Esophagus muscularis mucosa (tissue), 4 donors: ENCODE measurements at regions not wholly inside any gene's neighbourhood (a gene's known extent, or its start where the extent isn't known, plus 50 kb on each side); places are given as distances from the start of the nearest gene placed in this dataset.

Experiments used
- DNase-seq: peaks from one replicate; pipeline ENCODE4 v3.0.0-alpha.2; 2017; ENCODE audit errors: extremely low spot score
- H3K27ac ChIP-seq, 4 donors: fragments of 200-600 bp; sonication (generic); replicated peaks in 1 of 4; 1 replicate in 3 of 4; 2 replicates in 1 of 4; pipeline ENCODE4 v1.5.1; 2016 to 2019; ENCODE audit warnings: mild to moderate bottlenecking in 1 of 4
- H3K27me3 ChIP-seq, 4 donors: fragments of 200-600 bp; sonication (generic); one replicate each; pipeline versions ENCODE4 v1.5.1 to v1.6.0; 2016 to 2019
- H3K36me3 ChIP-seq, 4 donors: fragments of 200-600 bp; sonication (generic); one replicate each; pipeline ENCODE4 v1.5.1; 2016 to 2019
- H3K4me1 ChIP-seq, 4 donors: fragments of 200-600 bp; sonication (generic); one replicate each; pipeline ENCODE4 v1.5.1; 2016 to 2019
- H3K4me3 ChIP-seq, 4 donors: fragments of 200-600 bp; sonication (generic); 1 replicate in 2 of 4; 2 replicates in 2 of 4; pipeline ENCODE4 v1.5.1; 2016 to 2019; ENCODE audit warnings: mild to moderate bottlenecking in 4 of 4, moderate library complexity in 1 of 4
- H3K9me3 ChIP-seq, 4 donors: fragments of 200-600 bp; sonication (generic); 1 replicate in 3 of 4; 2 replicates in 1 of 4; pipeline ENCODE4 v1.5.1; 2016 to 2019
- CTCF ChIP-seq, 3 experiments: fragments of 200-600 bp in 2 of 3; fragments of 450-650 bp in 1 of 3; sonication (generic) in 2 of 3; IDR thresholded peaks; one replicate each; pipeline ENCODE4 v1.5.1; 2017 to 2019; ENCODE audit warnings: antibody characterized with exemption in 3 of 3, mild to moderate bottlenecking in 2 of 3, moderate library complexity in 1 of 3
- EP300 ChIP-seq: sonication (generic); formaldehyde crosslinking; IDR thresholded peaks from one replicate; pipeline ENCODE4 v1.6.1; 2017; ENCODE audit warnings: antibody characterized with exemption
- POLR2A ChIP-seq: fragments of 450-650 bp; IDR thresholded peaks from one replicate; pipeline ENCODE4 v1.6.1; 2017; ENCODE audit warnings: antibody characterized with exemption, moderate library complexity, mild to moderate bottlenecking, low read depth
- POLR2AphosphoS5 ChIP-seq, 2 donors: sonication (generic); formaldehyde crosslinking; IDR thresholded peaks; one replicate each; pipeline ENCODE4 v1.6.1; 2017; ENCODE audit warnings: antibody characterized with exemption in 2 of 2
- WGBS: methylation state at CpG from one replicate; pipeline ENCODE4 v1.1.5; 2018; 5-methylcytosine and 5-hydroxymethylcytosine counted together
- intact Hi-C: fragments of 100-400 bp; cut with DNase I; formaldehyde crosslinking; loops from one replicate; pipeline ENCODE4 v1.15.1; 2023

- Histone ChIP-seq H3K27ac (no peak overlapping the region), H3K27me3 (peaks cover 0 to 9% (median 0%) of the 10 kb centered on the region in 4 donors), H3K9me3 (peaks cover 0 to 4% (median 0%) of the 10 kb centered on the region in 4 donors), H3K4me3 (no peak overlapping the region), H3K36me3 (no peaks in the 10 kb centered on the region), H3K4me1 (peaks cover 0 to 10% (median under 1%) of the 10 kb centered on the region in 4 donors)
- DNase-seq, result no peak
- intact Hi-C loops, result loop anchor here (2.0 kb wide), 1 partner anchor 63 kb away; no protein-coding TSS in a partner anchor
- no peak for TF ChIP-seq CTCF (IDR thresholded peaks at IDR 0.05)
- no peak for TF ChIP-seq EP300
- TF ChIP-seq POLR2A, result no peak
- TF ChIP-seq POLR2AphosphoS5 (IDR thresholded peaks at IDR 0.05), result no peak
- 86% methylated on average over 3 of the region's 3 CpGs for WGBS
Observed at GRCh38 chr5:159814222-159814621, 102.1 kb upstream of the ADRA1B start.

GRCh38 chr5:159814805-159815585, 101.3 kb upstream of the ADRA1B start:
- intact Hi-C loops, result loop anchor here (2.0 kb wide), 1 partner anchor 62 kb away; no protein-coding TSS in a partner anchor
- Histone ChIP-seq H3K4me3 (no peak overlapping the region), H3K36me3 (no peaks in the 10 kb centered on the region), H3K27ac (peak overlapping the region in 1 of 4 donors; percentile 31), H3K9me3 (peaks cover 0 to 4% (median 0%) of the 10 kb centered on the region in 4 donors), H3K27me3 (peaks cover 0 to 9% (median 0%) of the 10 kb centered on the region in 4 donors), H3K4me1 (peaks cover 0 to 13% (median 2%) of the 10 kb centered on the region in 4 donors)
- WGBS, result 77% methylated on average over 4 of the region's 4 CpGs
- no peak for TF ChIP-seq CTCF (IDR thresholded peaks at IDR 0.05)
- TF ChIP-seq POLR2A, result no peak
- no peak for TF ChIP-seq EP300
- no peak for TF ChIP-seq POLR2AphosphoS5 (IDR thresholded peaks at IDR 0.05)
- no peak for DNase-seq

DNA sequence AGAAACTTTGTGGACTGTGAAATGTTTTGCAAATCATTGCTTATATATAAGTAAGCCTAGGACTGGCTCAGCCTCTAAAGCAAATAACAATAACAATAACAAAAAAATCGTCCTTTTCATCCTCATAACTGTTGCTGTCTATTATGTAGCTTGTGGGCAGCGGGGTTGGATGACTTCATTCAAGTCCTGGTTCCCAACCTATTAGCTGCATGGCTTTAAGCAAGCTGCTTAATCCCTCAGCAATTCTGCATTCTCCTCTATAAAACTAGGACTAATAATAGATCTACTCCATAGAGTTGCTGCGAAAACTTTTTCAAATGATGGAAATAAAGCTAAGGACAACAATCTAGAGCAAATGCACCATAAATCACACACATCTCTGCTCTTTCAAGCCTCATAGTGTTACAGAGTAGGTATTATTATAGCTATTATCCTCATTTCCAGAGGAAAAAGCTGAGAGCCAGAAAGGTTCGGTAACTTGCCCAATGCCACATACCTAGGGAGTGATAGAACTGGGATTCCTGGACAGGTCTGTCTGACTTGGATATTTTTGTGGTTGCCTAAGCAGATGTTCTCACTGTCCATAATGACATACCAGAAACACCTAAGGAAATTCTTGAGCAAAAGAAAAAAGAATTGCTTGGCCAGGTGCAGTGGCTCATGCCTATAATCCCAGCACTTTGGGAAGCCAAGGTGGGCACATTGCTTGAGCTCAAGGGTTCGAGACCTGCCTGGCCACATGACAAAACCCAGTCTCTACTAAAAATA, 98.8 kb upstream of the ADRA1B start:
- Histone ChIP-seq H3K9me3 (no peaks in the 10 kb centered on the region), H3K4me1 (peaks cover 0 to 21% (median 2%) of the 10 kb centered on the region in 4 donors), H3K27ac (no peak overlapping the region), H3K27me3 (peaks cover 0 to 9% (median 0%) of the 10 kb centered on the region in 4 donors), H3K36me3 (no peaks in the 10 kb centered on the region), H3K4me3 (no peak overlapping the region)
- intact Hi-C loops, result no loop called here
- peak; percentile 50 for DNase-seq
- 65% methylated on average over 5 of the region's 5 CpGs for WGBS
- TF ChIP-seq CTCF (IDR thresholded peaks at IDR 0.05) (no peak), POLR2AphosphoS5 (IDR thresholded peaks at IDR 0.05) (no peak), POLR2A (no peak), EP300 (no peak)

- Histone ChIP-seq H3K27me3 (peaks cover 0 to 6% (median 0%) of the 10 kb centered on the region in 4 donors), H3K4me3 (no peak overlapping the region), H3K27ac (peak overlapping the region; percentile 59 to 69 (median 64)), H3K4me1 (peaks cover 0 to 21% (median 2%) of the 10 kb centered on the region in 4 donors), H3K9me3 (no peaks in the 10 kb centered on the region), H3K36me3 (no peaks in the 10 kb centered on the region)
- 56% methylated on average over 7 of the region's 9 CpGs for WGBS
- intact Hi-C loops, result no loop called here
- peak; percentile 92 for DNase-seq
- TF ChIP-seq CTCF (IDR thresholded peaks at IDR 0.05), result no peak
- peak; percentile 49 to 82 for TF ChIP-seq POLR2AphosphoS5 (IDR thresholded peaks at IDR 0.05)
- TF ChIP-seq EP300, result peak; percentile 65
Observed at GRCh38 chr5:159819591-159820411, 96.5 kb upstream of the ADRA1B start.
